GM19023 (cell line): ENCODE measurements at regions not wholly inside any gene's neighbourhood (a gene's known extent, or its start where the extent isn't known, plus 50 kb on each side); places are given as distances from the start of the nearest gene placed in this dataset.

Experiments
- ATAC-seq: cut with Tn5 transposase; IDR thresholded peaks from one replicate; pipeline ENCODE4 v1.9.1; 2021; ENCODE audit warnings: mild to moderate bottlenecking, moderate library complexity; ENCODE audit not compliant: unreplicated experiment

DNA sequence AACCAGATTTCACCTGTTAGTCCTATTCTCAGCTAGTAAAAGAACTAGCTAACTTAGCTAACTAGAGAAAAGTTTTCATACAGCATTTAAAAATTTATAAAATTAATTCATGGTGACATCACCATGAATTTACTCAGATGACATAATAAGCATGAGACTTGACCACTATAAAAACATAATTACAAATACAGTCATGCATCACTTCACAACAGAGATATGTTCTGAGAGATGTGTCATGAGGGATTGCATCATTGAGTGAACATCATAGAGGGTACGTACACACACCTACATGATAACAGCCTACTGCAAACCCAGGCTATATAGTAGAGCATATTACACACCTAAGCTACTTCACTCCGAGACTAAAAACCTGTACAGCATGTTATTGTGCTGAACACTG lies 481.3 kb upstream of the CHAC2 start:
- no peak for ATAC-seq

DNA sequence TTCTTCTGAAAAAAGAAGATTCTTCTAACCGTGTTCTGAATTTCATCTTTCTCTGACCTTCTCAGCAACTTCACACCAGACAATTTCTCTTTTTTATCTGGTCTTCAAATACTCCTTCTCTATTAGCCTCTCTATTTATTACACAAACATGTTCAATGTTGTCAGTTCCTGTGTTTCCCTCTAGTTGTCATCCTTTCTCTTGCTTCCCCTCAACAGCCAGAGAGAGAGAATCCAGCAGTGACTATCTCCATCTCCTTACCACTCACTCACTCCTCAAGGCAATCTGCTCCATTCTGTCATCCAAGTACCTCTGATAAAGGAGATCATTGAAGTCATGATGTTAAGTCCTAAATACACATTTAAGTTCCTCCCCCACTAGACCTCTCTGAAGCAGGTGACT lies 491.9 kb upstream of the CHAC2 start:
- ATAC-seq = no peak

DNA sequence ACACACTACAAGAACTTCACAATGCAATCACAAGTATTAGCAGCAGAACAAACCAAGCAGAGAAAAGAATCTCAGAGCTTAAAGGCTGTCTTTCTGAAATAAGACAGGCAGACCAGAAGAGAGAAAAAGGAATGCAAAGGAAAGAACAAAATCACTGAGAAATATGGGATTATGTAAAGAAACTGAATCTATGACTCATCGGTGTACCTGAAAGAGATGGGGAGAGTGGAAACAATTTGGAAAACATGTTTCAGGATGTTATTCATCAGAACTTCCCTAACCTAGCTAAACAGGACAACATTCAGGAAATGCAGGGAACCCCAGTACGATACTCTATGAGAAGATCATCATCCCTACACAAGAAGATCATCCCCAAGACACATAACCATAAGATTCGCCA lies 499.0 kb upstream of the CHAC2 start:
- ATAC-seq = no peak

- ATAC-seq = no peak
Observed at GRCh38 chr2:53268086-53268485, 499.5 kb upstream of the CHAC2 start.

- ATAC-seq = no peak
Observed at GRCh38 chr2:53265544-53266299, 501.9 kb upstream of the CHAC2 start.

- ATAC-seq = no peak
Observed at GRCh38 chr2:53260568-53260967, 507.0 kb upstream of the CHAC2 start.

- no peak for ATAC-seq
Observed at GRCh38 chr2:53259395-53260009, 508.1 kb upstream of the CHAC2 start.

GRCh38 chr2:53257287-53257686 lies 510.3 kb upstream of the CHAC2 start:
- no peak for ATAC-seq

GRCh38 chr2:53253244-53253643 lies 514.4 kb upstream of the CHAC2 start:
- ATAC-seq = no peak

- ATAC-seq = no peak
Observed at GRCh38 chr2:53252115-53252514, 515.5 kb upstream of the CHAC2 start.

DNA sequence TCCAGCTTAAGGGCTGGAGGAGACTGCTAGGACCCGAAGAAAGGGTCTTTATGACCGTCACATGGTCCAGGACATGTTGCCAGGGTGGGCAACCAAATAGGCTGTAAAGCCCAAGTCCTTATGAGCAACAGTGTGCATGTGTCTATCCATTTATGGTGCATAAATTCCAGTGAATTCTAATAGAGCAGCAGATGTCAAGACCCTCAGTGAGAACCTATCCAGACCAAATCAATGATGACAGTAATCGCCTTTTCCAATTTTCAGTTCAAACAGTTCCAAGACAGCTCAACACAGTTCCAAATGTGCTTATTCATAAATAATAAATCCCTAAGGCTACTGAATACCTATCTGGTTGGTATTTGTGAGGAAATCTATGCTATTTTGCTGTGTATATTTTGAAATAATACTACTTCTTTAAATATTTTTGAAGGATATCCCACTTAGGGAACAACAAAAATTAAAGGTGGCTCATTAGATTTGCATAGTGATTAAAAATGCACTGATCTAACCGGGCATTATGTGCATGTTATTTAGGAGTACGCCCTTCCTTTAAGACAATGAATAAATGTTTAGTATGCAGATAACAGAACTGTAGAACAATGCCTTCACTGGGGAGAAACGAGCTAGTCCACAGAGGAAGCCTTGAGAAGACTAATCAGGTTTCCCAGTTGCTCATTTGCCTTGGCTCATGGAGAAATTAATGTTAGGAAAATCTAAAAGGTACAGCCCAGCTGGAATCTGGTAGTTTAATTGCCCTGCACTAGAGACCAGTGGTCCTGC lies 519.5 kb upstream of the CHAC2 start:
- ATAC-seq = no peak

- no peak for ATAC-seq
Observed at GRCh38 chr2:53243430-53243829, 524.2 kb upstream of the CHAC2 start.

- no peak for ATAC-seq
Observed at GRCh38 chr2:53242090-53242489, 525.5 kb upstream of the CHAC2 start.

- no peak for ATAC-seq
Observed at GRCh38 chr2:53235836-53236582, 531.6 kb upstream of the CHAC2 start.

- ATAC-seq = no peak
Observed at GRCh38 chr2:53234548-53234903, 533.1 kb upstream of the CHAC2 start.

DNA sequence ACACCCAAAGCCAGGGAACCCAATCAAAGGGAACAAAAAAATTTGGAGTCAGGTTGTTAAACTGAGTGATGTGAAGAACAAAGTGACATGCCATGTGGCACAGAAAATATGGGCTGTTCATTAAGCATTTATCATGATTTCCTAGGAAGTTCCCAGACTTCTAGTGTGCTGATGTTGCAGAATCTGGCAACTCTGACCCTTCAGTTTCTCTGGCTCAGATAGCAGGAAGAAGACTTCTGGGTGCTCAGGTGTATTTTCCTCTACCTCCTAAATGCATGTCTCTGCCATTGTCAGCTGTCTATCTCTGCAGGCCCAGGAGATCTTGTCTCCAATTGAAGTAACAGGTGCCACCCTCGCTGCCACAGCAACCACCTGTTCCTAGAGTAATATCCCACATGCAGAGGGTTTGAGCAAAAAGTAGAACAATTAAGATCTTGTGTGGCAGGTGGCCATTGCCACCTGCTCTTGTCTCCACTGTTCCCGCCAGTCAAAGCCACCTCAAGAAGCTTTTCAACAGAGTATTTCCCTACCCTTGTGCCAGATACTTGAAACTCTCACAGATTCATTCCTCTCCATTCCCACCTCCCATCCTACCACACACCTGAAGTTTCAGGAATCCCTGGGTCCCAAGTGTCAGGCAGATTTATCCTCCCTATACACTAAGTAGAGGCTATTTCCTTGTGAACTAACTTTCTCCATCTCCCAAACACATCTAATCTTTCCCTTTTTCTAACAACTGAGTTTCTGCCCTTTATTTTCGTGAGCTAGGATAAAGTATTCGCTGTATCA lies 533.7 kb upstream of the CHAC2 start:
- no peak for ATAC-seq

DNA sequence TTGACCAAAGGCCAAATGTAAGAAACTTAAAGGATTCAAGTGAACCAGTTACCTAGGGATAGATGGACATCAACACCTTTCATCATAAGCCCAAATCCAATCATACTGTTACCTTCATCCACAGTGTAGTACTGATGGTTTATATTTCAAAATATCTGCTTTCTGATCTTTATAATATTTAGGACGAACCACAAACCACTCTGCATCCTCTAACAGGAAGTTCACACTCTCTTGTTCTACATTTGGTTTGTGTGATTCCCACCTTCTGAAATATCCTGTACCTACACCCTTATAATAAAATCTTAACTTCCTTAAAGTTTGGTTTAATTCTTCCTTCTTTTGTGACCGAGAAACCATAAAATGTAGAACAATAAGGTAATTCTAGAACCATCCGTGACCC lies 535.7 kb upstream of the CHAC2 start:
- ATAC-seq = no peak

DNA sequence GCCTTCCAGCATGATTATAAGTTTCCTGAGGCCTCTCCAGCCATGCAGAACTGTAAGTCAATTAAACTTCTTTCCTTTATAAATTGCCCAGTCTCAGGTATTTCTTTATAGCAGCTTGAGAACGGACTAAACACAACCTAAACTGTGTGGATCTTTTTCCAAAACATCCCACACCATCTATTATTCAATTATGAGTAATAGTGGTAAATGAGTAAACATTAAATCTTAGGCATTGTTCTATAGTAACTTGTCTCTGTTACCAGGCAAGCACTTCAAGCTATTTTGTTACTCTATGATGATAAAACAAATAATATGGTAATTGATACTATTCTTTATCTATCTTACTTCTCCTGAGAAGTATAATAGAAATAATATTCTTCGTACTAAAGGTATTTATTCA lies 536.9 kb upstream of the CHAC2 start:
- no peak for ATAC-seq

DNA sequence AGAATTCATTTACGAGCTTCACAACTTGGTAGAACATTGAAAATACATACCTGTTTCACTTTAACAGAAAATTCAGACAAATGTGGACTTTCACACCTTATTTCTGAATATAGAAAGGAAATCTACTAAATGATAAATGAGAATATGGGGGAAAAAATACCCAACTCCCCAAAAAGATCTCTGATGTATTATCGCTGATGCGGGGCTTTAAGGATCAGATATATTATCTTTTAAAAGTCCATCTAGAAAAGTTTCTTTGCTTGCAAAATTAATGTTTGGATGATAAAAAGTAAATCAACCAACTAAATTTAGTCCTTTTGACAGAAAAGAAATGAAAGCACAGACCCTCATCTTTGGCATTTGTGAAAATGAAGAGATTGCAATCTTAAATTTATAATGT lies 540.1 kb upstream of the CHAC2 start:
- ATAC-seq = no peak

GRCh38 chr2:53220969-53221368 lies 546.6 kb upstream of the CHAC2 start:
- no peak for ATAC-seq

GRCh38 chr2:53217250-53217649 lies 550.4 kb upstream of the CHAC2 start:
- ATAC-seq = no peak
